ENCODE measurements at regions not wholly inside any gene's neighbourhood (a gene's known extent, or its start where the extent isn't known, plus 50 kb on each side); places are given as distances from the start of the nearest gene placed in this dataset.
"Not testable (repeated sequence)": the region's sequence is repeated elsewhere in the genome, so short reads cannot be mapped to it uniquely, and the experiment has no call there.

GRCh38 chr3:107128946-107129345 lies 248.3 kb upstream of the CCDC54 start:
- no peak for DNase-seq

- DNase-seq = no peak
Measured at GRCh38 chr3:107130089-107130700, 247.0 kb upstream of the CCDC54 start.

- no peak for DNase-seq
Measured at GRCh38 chr3:107132674-107133073, 244.6 kb upstream of the CCDC54 start.

- no peak for DNase-seq
Measured at GRCh38 chr3:107133891-107134290, 243.3 kb upstream of the CCDC54 start.

GRCh38 chr3:107142171-107142570 lies 235.1 kb upstream of the CCDC54 start:
- no peak for DNase-seq

GRCh38 chr3:107142786-107143575 lies 234.3 kb upstream of the CCDC54 start:
- DNase-seq = no peak

- no peak for DNase-seq
Measured at GRCh38 chr3:107150675-107151074, 226.6 kb upstream of the CCDC54 start.

GRCh38 chr3:107153981-107154380 lies 223.3 kb upstream of the CCDC54 start:
- no peak for DNase-seq

- DNase-seq = no peak
Measured at GRCh38 chr3:107172411-107172810, 204.8 kb upstream of the CCDC54 start.

- no peak for DNase-seq
Measured at GRCh38 chr3:107184375-107184774, 192.9 kb upstream of the CCDC54 start.

- no peak for DNase-seq
Measured at GRCh38 chr3:107188262-107188661, 189.0 kb upstream of the CCDC54 start.

GRCh38 chr3:107189158-107189791 lies 188.0 kb upstream of the CCDC54 start:
- DNase-seq = no peak

GRCh38 chr3:107193116-107193515 lies 184.1 kb upstream of the CCDC54 start:
- no peak for DNase-seq

GRCh38 chr3:107198581-107199181 lies 178.6 kb upstream of the CCDC54 start:
- no peak for DNase-seq

- DNase-seq = no peak
Measured at GRCh38 chr3:107201146-107201545, 176.1 kb upstream of the CCDC54 start.

- DNase-seq = not testable (repeated sequence)
Measured at GRCh38 chr3:107202885-107203284, 174.4 kb upstream of the CCDC54 start.

- no peak for DNase-seq
Measured at GRCh38 chr3:107204121-107204520, 173.1 kb upstream of the CCDC54 start.

- no peak for DNase-seq
Measured at GRCh38 chr3:107205358-107205757, 171.9 kb upstream of the CCDC54 start.

GRCh38 chr3:107206141-107206540 lies 171.1 kb upstream of the CCDC54 start:
- no peak for DNase-seq

GRCh38 chr3:107206945-107207344 lies 170.3 kb upstream of the CCDC54 start:
- DNase-seq = no peak

GRCh38 chr3:107208100-107208499 lies 169.1 kb upstream of the CCDC54 start:
- no peak for DNase-seq

- no peak for DNase-seq
Measured at GRCh38 chr3:107208796-107209195, 168.4 kb upstream of the CCDC54 start.

GRCh38 chr3:107209302-107209990 lies 167.8 kb upstream of the CCDC54 start:
- no peak for DNase-seq
